Type B pancreatic cell (in vitro differentiated cells): ENCODE measurements at regions not wholly inside any gene's neighbourhood (a gene's known extent, or its start where the extent isn't known, plus 50 kb on each side); places are given as distances from the start of the nearest gene placed in this dataset.

ENCODE experiments used
- DNase-seq: peaks from one replicate; pipeline ENCODE4 v3.0.0; 2021; ENCODE audit warnings: mixed read lengths; ENCODE audit not compliant: unreplicated experiment; ENCODE audit errors: extremely low spot score
- H3K27ac Mint-ChIP-seq: 2 replicates; pipeline ENCODE4 v1.8.0; 2021; ENCODE audit warnings: mild to moderate bottlenecking, mixed read lengths
- H3K27me3 Mint-ChIP-seq: 2 replicates; pipeline ENCODE4 v1.8.0; 2021; ENCODE audit warnings: mixed read lengths
- H3K36me3 Mint-ChIP-seq: 2 replicates; pipeline ENCODE4 v1.8.0; 2021; ENCODE audit warnings: mixed read lengths
- H3K4me1 Mint-ChIP-seq: one replicate; pipeline ENCODE4 v1.8.0; 2021; ENCODE audit warnings: mixed read lengths; ENCODE audit not compliant: unreplicated experiment
- H3K4me3 Mint-ChIP-seq: 2 replicates; pipeline ENCODE4 v1.8.0; 2021; ENCODE audit warnings: mild to moderate bottlenecking, mixed read lengths
- H3K9me3 Mint-ChIP-seq: 2 replicates; pipeline ENCODE4 v1.8.0; 2021; ENCODE audit warnings: mixed read lengths
- TF ChIP-seq, protein P1 (sequence below): fragments of 200-600 bp; sonication (generic); conservative IDR thresholded peaks from 2 replicates; pipeline ENCODE4 v1.5.0; 2021; ENCODE audit warnings: antibody characterized with exemption, mild to moderate bottlenecking

- H3K4me1 Mint-ChIP-seq, result no peaks in the 10 kb centered on the region
- no peak for DNase-seq
- H3K36me3 Mint-ChIP-seq, result no peaks in the 10 kb centered on the region
- H3K4me3 Mint-ChIP-seq, result no peak overlapping the region
- H3K9me3 Mint-ChIP-seq, result no peaks in the 10 kb centered on the region
- no peak overlapping the region for H3K27ac Mint-ChIP-seq
- TF ChIP-seq, protein P1, sequence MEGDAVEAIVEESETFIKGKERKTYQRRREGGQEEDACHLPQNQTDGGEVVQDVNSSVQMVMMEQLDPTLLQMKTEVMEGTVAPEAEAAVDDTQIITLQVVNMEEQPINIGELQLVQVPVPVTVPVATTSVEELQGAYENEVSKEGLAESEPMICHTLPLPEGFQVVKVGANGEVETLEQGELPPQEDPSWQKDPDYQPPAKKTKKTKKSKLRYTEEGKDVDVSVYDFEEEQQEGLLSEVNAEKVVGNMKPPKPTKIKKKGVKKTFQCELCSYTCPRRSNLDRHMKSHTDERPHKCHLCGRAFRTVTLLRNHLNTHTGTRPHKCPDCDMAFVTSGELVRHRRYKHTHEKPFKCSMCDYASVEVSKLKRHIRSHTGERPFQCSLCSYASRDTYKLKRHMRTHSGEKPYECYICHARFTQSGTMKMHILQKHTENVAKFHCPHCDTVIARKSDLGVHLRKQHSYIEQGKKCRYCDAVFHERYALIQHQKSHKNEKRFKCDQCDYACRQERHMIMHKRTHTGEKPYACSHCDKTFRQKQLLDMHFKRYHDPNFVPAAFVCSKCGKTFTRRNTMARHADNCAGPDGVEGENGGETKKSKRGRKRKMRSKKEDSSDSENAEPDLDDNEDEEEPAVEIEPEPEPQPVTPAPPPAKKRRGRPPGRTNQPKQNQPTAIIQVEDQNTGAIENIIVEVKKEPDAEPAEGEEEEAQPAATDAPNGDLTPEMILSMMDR, result no peak
- no peaks in the 10 kb centered on the region for H3K27me3 Mint-ChIP-seq
These were observed 811.4 kb downstream of the NR2F2 start for GRCh38 chr15:97141871-97142270.

GRCh38 chr15:97143592-97144376 is 813.3 kb downstream of the NR2F2 start:
- Mint-ChIP-seq H3K4me3 (no peak overlapping the region), H3K36me3 (no peaks in the 10 kb centered on the region), H3K9me3 (no peaks in the 10 kb centered on the region), H3K27ac (no peak overlapping the region), H3K4me1 (no peaks in the 10 kb centered on the region), H3K27me3 (no peaks in the 10 kb centered on the region)
- TF ChIP-seq, protein P1, result no peak
- DNase-seq, result no peak

GRCh38 chr15:97144377-97144711 is 813.8 kb downstream of the NR2F2 start:
- H3K36me3 Mint-ChIP-seq, result no peaks in the 10 kb centered on the region
- H3K27ac Mint-ChIP-seq, result no peak overlapping the region
- DNase-seq, result no peak
- H3K4me1 Mint-ChIP-seq, result no peaks in the 10 kb centered on the region
- TF ChIP-seq, protein P1, result no peak
- no peaks in the 10 kb centered on the region for H3K27me3 Mint-ChIP-seq
- no peaks in the 10 kb centered on the region for H3K9me3 Mint-ChIP-seq
- no peak overlapping the region for H3K4me3 Mint-ChIP-seq

- H3K4me1 Mint-ChIP-seq, result no peaks in the 10 kb centered on the region
- H3K36me3 Mint-ChIP-seq, result no peaks in the 10 kb centered on the region
- TF ChIP-seq, protein P1, result no peak
- no peak for DNase-seq
- H3K27ac Mint-ChIP-seq, result no peak overlapping the region
- no peaks in the 10 kb centered on the region for H3K27me3 Mint-ChIP-seq
- no peaks in the 10 kb centered on the region for H3K9me3 Mint-ChIP-seq
- H3K4me3 Mint-ChIP-seq, result no peak overlapping the region
These were observed 813.3 kb upstream of the ARRDC4 start for GRCh38 chr15:97146929-97147870.

- H3K36me3 Mint-ChIP-seq, result no peaks in the 10 kb centered on the region
- H3K4me1 Mint-ChIP-seq, result no peaks in the 10 kb centered on the region
- no peaks in the 10 kb centered on the region for H3K9me3 Mint-ChIP-seq
- no peaks in the 10 kb centered on the region for H3K27me3 Mint-ChIP-seq
- no peak for DNase-seq
- H3K27ac Mint-ChIP-seq, result no peak overlapping the region
- no peak overlapping the region for H3K4me3 Mint-ChIP-seq
- TF ChIP-seq, protein P1, result no peak
These were observed 807.0 kb upstream of the ARRDC4 start for GRCh38 chr15:97153356-97153965.
